OCI-M1 (cell line): ENCODE measurements at regions not wholly inside any gene's neighbourhood (a gene's known extent, or its start where the extent isn't known, plus 50 kb on each side); places are given as distances from the start of the nearest gene placed in this dataset.

Experiments used
- DNase-seq: peaks from one replicate; lab custom pipeline; 2025; lab: John Stamatoyannopoulos, UW

GRCh38 chr9:136597141-136597885 is 51.5 kb upstream of the NOTCH1 start:
- no peak for DNase-seq

- DNase-seq: no peak
Measured at GRCh38 chr9:136596630-136597031, 50.8 kb upstream of the NOTCH1 start.

DNA sequence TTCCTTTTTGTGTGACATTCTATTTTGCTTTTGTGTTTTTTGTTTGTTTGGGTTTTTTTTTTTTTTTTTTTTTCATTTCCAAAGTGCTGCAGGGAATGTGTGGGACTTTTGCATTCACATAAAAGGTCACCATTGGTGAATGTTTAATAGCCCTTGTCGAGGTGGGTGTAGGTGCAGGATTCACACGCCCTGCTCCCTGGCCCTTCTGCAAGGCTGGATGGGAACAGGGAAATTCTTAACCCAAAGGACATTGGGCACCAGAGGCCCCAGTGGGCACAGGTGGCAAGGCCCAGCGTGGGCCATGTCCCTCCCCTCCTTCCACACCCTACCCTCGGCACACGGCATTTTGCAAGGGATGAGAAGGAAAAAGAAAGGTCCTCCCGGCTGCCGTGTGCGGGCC is 50.4 kb upstream of the NOTCH1 start:
- no peak for DNase-seq

GRCh38 chr9:136595245-136596153 is 49.7 kb upstream of the NOTCH1 start:
- DNase-seq: no peak
